A673 (cell line): ENCODE measurements at regions not wholly inside any gene's neighbourhood (a gene's known extent, or its start where the extent isn't known, plus 50 kb on each side); places are given as distances from the start of the nearest gene placed in this dataset.

Experiments
- BruUV-seq: library from RNA; stranded (reverse); fragments of 400-500 nt; replicated peaks from 2 replicates; lab custom pipeline; 2021; lab: Mats Ljungman, UMichigan
- CTCF ChIA-PET: fragments of 300-600 bp; sonication (Branson Sonifier 250); formaldehyde crosslinking; loops from one replicate; lab custom pipeline; 2022; ENCODE audit warnings: antibody characterized with exemption; lab: Charles Lee
- POLR2A ChIA-PET: fragments of 300-600 bp; sonication (Branson Sonifier 250); formaldehyde crosslinking; loops from one replicate; lab custom pipeline; 2022; ENCODE audit warnings: antibody characterized with exemption; ENCODE audit not compliant: low non-redundant PET; lab: Charles Lee
- DNase-seq: peaks from one replicate; pipeline ENCODE4 v3.0.0-alpha.2; 2015; ENCODE audit warnings: low spot score
- H3K27ac ChIP-seq: fragments of 200-600 bp; sonication (generic); 2 replicates; pipeline ENCODE4 v1.5.1; 2016; ENCODE audit warnings: mixed run types, low read depth, mild to moderate bottlenecking, mixed read lengths, antibody characterized with exemption, low read length; ENCODE audit not compliant: poor library complexity, severe bottlenecking
- H3K27me3 ChIP-seq: fragments of 200-600 bp; sonication (generic); replicated peaks from 2 replicates; pipeline ENCODE4 v1.6.1; 2017; ENCODE audit warnings: mixed run types, low read depth, mild to moderate bottlenecking, mixed read lengths, antibody characterized with exemption, low read length; ENCODE audit not compliant: insufficient read depth, poor library complexity
- H3K36me3 ChIP-seq: fragments of 200-600 bp; sonication (generic); 2 replicates; pipeline ENCODE4 v1.6.1; 2016; ENCODE audit warnings: mixed run types, mild to moderate bottlenecking, mixed read lengths, antibody characterized with exemption, low read length; ENCODE audit not compliant: insufficient read depth, poor library complexity, severe bottlenecking
- H3K4me1 ChIP-seq: fragments of 200-600 bp; sonication (generic); 2 replicates; pipeline ENCODE4 v1.6.1; 2017; ENCODE audit warnings: mixed run types, mild to moderate bottlenecking, mixed read lengths, antibody characterized with exemption, low read length; ENCODE audit not compliant: insufficient read depth, poor library complexity, severe bottlenecking
- H3K4me3 ChIP-seq: fragments of 200-600 bp; sonication (generic); 2 replicates; pipeline ENCODE4 v1.5.1; 2016; ENCODE audit warnings: low read depth, mixed run types, mild to moderate bottlenecking, mixed read lengths, low read length; ENCODE audit not compliant: poor library complexity, severe bottlenecking
- H3K9me3 ChIP-seq: fragments of 200-600 bp; sonication (generic); 2 replicates; pipeline ENCODE4 v1.6.1; 2016; ENCODE audit warnings: mixed run types, low read depth, mild to moderate bottlenecking, mixed read lengths, antibody characterized with exemption, low read length; ENCODE audit not compliant: poor library complexity, severe bottlenecking
- EZH2 ChIP-seq: fragments of 200-600 bp; sonication (generic); IDR thresholded peaks from 2 replicates; pipeline ENCODE4 v1.6.1; 2017; ENCODE audit warnings: borderline replicate concordance, low read depth, mild to moderate bottlenecking, mixed read lengths, antibody characterized with exemption, low read length; ENCODE audit not compliant: poor library complexity, severe bottlenecking
- intact Hi-C: fragments of 100-400 bp; cut with micrococcal nuclease; formaldehyde crosslinking; loops from one replicate; pipeline ENCODE4 v1.10.0; 2022; ENCODE audit not compliant: unreplicated experiment
- TF ChIP-seq, protein P1 (sequence below): fragments of 300-800, 200-600 bp; sonication (generic); conservative IDR thresholded peaks from 2 replicates; pipeline ENCODE4 v1.5.1; 2017; ENCODE audit warnings: low read depth, mild to moderate bottlenecking, antibody characterized with exemption, low read length, moderate library complexity, mixed read lengths

DNA sequence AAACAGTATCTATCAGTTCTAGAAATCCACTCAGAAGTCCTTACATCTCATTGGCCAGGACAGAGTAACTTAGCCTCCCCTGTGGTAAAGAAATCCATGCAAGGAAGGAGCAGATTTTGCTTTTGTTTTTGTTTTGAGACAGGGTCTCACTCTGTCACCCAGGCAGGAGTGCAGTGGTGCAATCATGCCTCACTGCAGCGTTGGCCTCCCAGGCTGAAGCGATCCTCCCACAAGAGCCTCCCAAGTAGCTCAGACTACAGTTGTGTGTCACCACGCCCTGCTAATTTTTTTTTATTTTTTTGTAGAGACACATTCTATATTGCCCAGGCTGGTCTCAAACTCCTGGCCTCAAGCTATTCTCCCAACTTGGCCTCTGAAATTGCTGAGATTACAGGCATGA is 185.1 kb downstream of the NRP2 start:
- TF ChIP-seq EZH2: no peak
- TF ChIP-seq, protein P1, sequence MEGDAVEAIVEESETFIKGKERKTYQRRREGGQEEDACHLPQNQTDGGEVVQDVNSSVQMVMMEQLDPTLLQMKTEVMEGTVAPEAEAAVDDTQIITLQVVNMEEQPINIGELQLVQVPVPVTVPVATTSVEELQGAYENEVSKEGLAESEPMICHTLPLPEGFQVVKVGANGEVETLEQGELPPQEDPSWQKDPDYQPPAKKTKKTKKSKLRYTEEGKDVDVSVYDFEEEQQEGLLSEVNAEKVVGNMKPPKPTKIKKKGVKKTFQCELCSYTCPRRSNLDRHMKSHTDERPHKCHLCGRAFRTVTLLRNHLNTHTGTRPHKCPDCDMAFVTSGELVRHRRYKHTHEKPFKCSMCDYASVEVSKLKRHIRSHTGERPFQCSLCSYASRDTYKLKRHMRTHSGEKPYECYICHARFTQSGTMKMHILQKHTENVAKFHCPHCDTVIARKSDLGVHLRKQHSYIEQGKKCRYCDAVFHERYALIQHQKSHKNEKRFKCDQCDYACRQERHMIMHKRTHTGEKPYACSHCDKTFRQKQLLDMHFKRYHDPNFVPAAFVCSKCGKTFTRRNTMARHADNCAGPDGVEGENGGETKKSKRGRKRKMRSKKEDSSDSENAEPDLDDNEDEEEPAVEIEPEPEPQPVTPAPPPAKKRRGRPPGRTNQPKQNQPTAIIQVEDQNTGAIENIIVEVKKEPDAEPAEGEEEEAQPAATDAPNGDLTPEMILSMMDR: no peak

DNA sequence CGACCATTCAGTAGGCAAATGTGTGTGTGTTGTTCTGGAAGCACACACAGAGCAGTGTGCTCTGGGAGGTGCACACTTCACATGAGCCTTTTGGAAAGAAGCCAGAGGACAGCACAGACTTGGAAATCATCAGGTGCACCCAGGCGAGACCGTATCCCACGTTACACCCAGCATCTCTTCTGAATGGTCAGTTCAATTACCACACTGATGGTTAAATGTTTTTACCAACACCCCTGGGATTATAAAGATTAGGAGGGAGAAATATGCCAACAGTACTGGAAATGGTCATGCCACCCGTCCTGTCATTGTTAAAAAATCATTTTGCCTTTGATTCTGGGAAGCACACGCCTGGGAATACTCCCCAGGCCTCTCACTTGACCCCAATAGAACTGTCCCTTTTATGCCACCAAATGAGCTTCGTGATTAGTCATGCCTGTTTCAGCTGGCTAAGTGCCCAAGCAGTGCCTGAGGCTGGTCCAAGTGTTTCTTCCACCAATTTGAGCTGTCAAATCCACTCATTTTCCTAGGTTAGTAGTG is 183.7 kb downstream of the NRP2 start:
- ChIA-PET POLR2A (no interaction called here), CTCF (no interaction called here)
- H3K36me3 ChIP-seq: no peaks in the 10 kb centered on the region
- TF ChIP-seq, protein P1: no peak
- TF ChIP-seq EZH2: no peak
- BruUV-seq: no TSS peak
- H3K27ac ChIP-seq: no peak overlapping the region
- H3K9me3 ChIP-seq: no peaks in the 10 kb centered on the region
- H3K4me3 ChIP-seq: no peak overlapping the region
- H3K4me1 ChIP-seq: no peaks in the 10 kb centered on the region
- H3K27me3 ChIP-seq: no peaks in the 10 kb centered on the region
- no peak for DNase-seq
- intact Hi-C loops: no loop called here

More for the DNA sequence above, 185.1 kb downstream of the NRP2 start:
- ChIA-PET CTCF (no interaction called here), POLR2A (no interaction called here)
- Histone ChIP-seq H3K36me3 (no peaks in the 10 kb centered on the region), H3K4me3 (no peak overlapping the region), H3K27me3 (no peaks in the 10 kb centered on the region), H3K9me3 (no peaks in the 10 kb centered on the region), H3K27ac (no peak overlapping the region), H3K4me1 (no peaks in the 10 kb centered on the region)
- no peak for DNase-seq
- intact Hi-C loops: no loop called here
- BruUV-seq: no TSS peak

DNA sequence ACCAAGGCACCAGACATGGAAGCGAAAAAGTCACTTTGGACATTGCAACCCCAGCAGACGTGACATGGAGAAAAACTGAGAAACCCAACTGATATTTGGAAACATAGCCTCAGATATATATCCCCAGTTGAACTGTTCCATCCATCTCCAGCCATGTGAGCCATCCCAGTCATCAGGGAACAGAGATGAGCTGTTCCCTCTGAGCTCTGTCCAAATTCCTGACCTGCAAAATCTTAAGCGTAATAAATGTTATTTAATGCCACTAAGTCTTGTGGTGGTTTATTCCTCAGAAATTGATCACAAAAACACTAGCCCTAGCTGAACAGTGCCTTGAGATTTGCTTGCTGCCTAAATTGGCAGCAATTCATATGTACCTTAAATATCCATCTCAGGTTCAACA is 182.8 kb downstream of the NRP2 start:
- Histone ChIP-seq H3K9me3 (no peaks in the 10 kb centered on the region), H3K4me3 (no peak overlapping the region), H3K27me3 (no peaks in the 10 kb centered on the region), H3K36me3 (no peaks in the 10 kb centered on the region), H3K27ac (no peak overlapping the region), H3K4me1 (no peaks in the 10 kb centered on the region)
- BruUV-seq: no TSS peak
- no peak for TF ChIP-seq EZH2
- TF ChIP-seq, protein P1: no peak
- ChIA-PET CTCF (no interaction called here), POLR2A (no interaction called here)
- DNase-seq: no peak
- intact Hi-C loops: no loop called here
